IMR-90 (cell line): ENCODE measurements at regions not wholly inside any gene's neighbourhood (a gene's known extent, or its start where the extent isn't known, plus 50 kb on each side); places are given as distances from the start of the nearest gene placed in this dataset.

Experiments
- ATAC-seq: fragments of 200-7000 bp; cut with Tn5 transposase; 2 replicates; pipeline ENCODE4 v1.9.1; 2020; ENCODE audit warnings: low read depth, mild to moderate bottlenecking, moderate library complexity
- BruUV-seq: library from RNA; stranded (reverse); fragments of 400-500 nt; replicated peaks from 2 replicates; lab custom pipeline; 2021; lab: Mats Ljungman, UMichigan
- CTCF ChIA-PET: fragments of 300-600 bp; formaldehyde crosslinking; extraction: SDS; loops from one replicate; lab custom pipeline; 2021; ENCODE audit warnings: antibody characterized with exemption; lab: Yijun Ruan, JAX
- POLR2A ChIA-PET: fragments of 300-600 bp; sonication (Branson Sonifier 250); formaldehyde crosslinking; loops from one replicate; lab custom pipeline; 2022; ENCODE audit warnings: antibody characterized with exemption; ENCODE audit not compliant: unreplicated experiment; lab: Charles Lee
- DNase-seq: peaks from one replicate; pipeline ENCODE4 v3.0.0; 2013
- H2AFZ ChIP-seq: replicated peaks from 2 replicates; pipeline ENCODE3; 2013; ENCODE audit warnings: low read length, mild to moderate bottlenecking; ENCODE audit not compliant: poor library complexity
- H2AK5ac ChIP-seq: 2 replicates; pipeline ENCODE4 v1.6.1; 2013; ENCODE audit warnings: low read depth, low read length, inconsistent platforms
- H2AK9ac ChIP-seq: replicated peaks from 2 replicates; pipeline ENCODE3; 2013; ENCODE audit warnings: mild to moderate bottlenecking, low read depth, low read length, moderate library complexity; ENCODE audit not compliant: poor library complexity
- H2BK120ac ChIP-seq: 2 replicates; pipeline ENCODE4 v1.6.1; 2013; ENCODE audit warnings: low read depth, low read length, inconsistent platforms
- H2BK15ac ChIP-seq: 3 replicates; pipeline ENCODE4 v1.6.1; 2013; ENCODE audit warnings: low read depth, low read length, inconsistent platforms
- H2BK20ac ChIP-seq: 2 replicates; pipeline ENCODE4 v1.6.1; 2013; ENCODE audit warnings: low read depth, mild to moderate bottlenecking, inconsistent platforms, low read length, moderate library complexity
- H2BK5ac ChIP-seq: 2 replicates; pipeline ENCODE4 v1.6.1; 2013; ENCODE audit warnings: mild to moderate bottlenecking, low read depth, low read length, inconsistent platforms; ENCODE audit not compliant: poor library complexity, severe bottlenecking
- H3K14ac ChIP-seq: replicated peaks from 2 replicates; pipeline ENCODE4 v1.6.1; 2013; ENCODE audit warnings: low read depth, low read length, inconsistent platforms
- H3K18ac ChIP-seq: 2 replicates; pipeline ENCODE4 v1.6.1; 2013; ENCODE audit warnings: low read depth, low read length, control low read depth
- H3K23ac ChIP-seq: 2 replicates; pipeline ENCODE4 v1.6.1; 2013; ENCODE audit warnings: low read depth, low read length, inconsistent platforms
- H3K27ac ChIP-seq: 2 replicates; pipeline ENCODE4 v1.5.1; 2013; ENCODE audit warnings: mild to moderate bottlenecking, control low read depth, low read length; ENCODE audit not compliant: insufficient read depth
- H3K27me3 ChIP-seq: 2 replicates; pipeline ENCODE4 v1.6.1; 2013; ENCODE audit warnings: low read length; ENCODE audit not compliant: control insufficient read depth, insufficient read depth
- H3K36me3 ChIP-seq: 2 replicates; pipeline ENCODE4 v1.6.1; 2013; ENCODE audit warnings: low read length, mixed read lengths; ENCODE audit not compliant: control insufficient read depth, insufficient read depth
- H3K4ac ChIP-seq: 2 replicates; pipeline ENCODE4 v1.6.1; 2013; ENCODE audit warnings: low read depth, low read length, inconsistent platforms
- H3K4me1 ChIP-seq: 2 replicates; pipeline ENCODE4 v1.6.1; 2013; ENCODE audit warnings: low read length, mixed read lengths; ENCODE audit not compliant: control insufficient read depth, insufficient read depth
- H3K4me2 ChIP-seq: 2 replicates; pipeline ENCODE4 v1.6.1; 2013; ENCODE audit warnings: low read depth, mild to moderate bottlenecking, control low read depth, low read length, moderate library complexity
- H3K4me3 ChIP-seq: 2 replicates; pipeline ENCODE4 v1.5.1; 2013; ENCODE audit warnings: low read depth, mild to moderate bottlenecking, control low read depth, low read length, moderate library complexity; ENCODE audit not compliant: insufficient read depth
- H3K56ac ChIP-seq: 2 replicates; pipeline ENCODE4 v1.6.1; 2013; ENCODE audit warnings: low read length, inconsistent platforms; ENCODE audit not compliant: insufficient read depth; ENCODE audit errors: extremely low read depth
- H3K79me1 ChIP-seq, 2 experiments: 2 replicates each; pipeline ENCODE4 v1.6.1; 2013; ENCODE audit warnings: low read length in 2 of 2, inconsistent platforms in 1 of 2, low read depth in 1 of 2
- H3K9ac ChIP-seq: 2 replicates; pipeline ENCODE4 v1.6.1; 2013; ENCODE audit warnings: low read depth, low read length, control low read depth
- H3K9me1 ChIP-seq: 2 replicates; pipeline ENCODE4 v1.6.1; 2013; ENCODE audit warnings: low read length, inconsistent platforms; ENCODE audit not compliant: insufficient read depth
- H3K9me3 ChIP-seq: 2 replicates; pipeline ENCODE4 v1.6.1; 2013; ENCODE audit warnings: low read length; ENCODE audit not compliant: control insufficient read depth, insufficient read depth
- H4K20me1 ChIP-seq: 2 replicates; pipeline ENCODE4 v1.6.1; 2013; ENCODE audit warnings: low read length, inconsistent platforms; ENCODE audit not compliant: insufficient read depth
- H4K5ac ChIP-seq: 2 replicates; pipeline ENCODE4 v1.6.1; 2013; ENCODE audit warnings: mild to moderate bottlenecking, low read depth, low read length, control low read depth
- H4K8ac ChIP-seq, 2 experiments: 2 replicates each; pipeline ENCODE4 v1.6.1; 2013; ENCODE audit warnings: low read depth in 2 of 2, low read length in 2 of 2, control low read depth in 1 of 2, inconsistent platforms in 1 of 2
- H4K91ac ChIP-seq: 2 replicates; pipeline ENCODE4 v1.6.1; 2013; ENCODE audit warnings: low read depth, low read length, inconsistent platforms; ENCODE audit not compliant: insufficient read depth
- CEBPB ChIP-seq: IDR thresholded peaks from 2 replicates; pipeline ENCODE4 v1.6.1; 2012; ENCODE audit warnings: low read depth, low read length, improper control_type of control experiment
- FOS ChIP-seq: fragments of 150-350 bp; IDR thresholded peaks from 2 replicates; pipeline ENCODE4 v1.6.1; 2016; ENCODE audit warnings: low read depth, low read length
- WGBS, 2 experiments: methylation state at CpG; one replicate each; pipeline versions ENCODE4 v1.1.5 to v1.1.7; 2013; ENCODE audit warnings: missing lambda C conversion rate in 2 of 2; ENCODE audit not compliant: insufficient read length in 1 of 2; ENCODE audit errors: extremely low coverage in 2 of 2; 5-methylcytosine and 5-hydroxymethylcytosine counted together
- dilution Hi-C: fragments of 300-500 bp; cut with HindIII; formaldehyde crosslinking; loops from one replicate; pipeline ENCODE4 v1.14.3; 2018; ENCODE audit warnings: low sequenced_read_pairs; ENCODE audit not compliant: unreplicated experiment
- in situ Hi-C: fragments of 300-500 bp; cut with MboI; formaldehyde crosslinking; loops from 3 replicates; pipeline ENCODE4 v1.14.3; 2019; ENCODE audit warnings: low sequenced_read_pairs, inconsistent platforms, mixed read lengths
- intact Hi-C: fragments of 100-400 bp; cut with micrococcal nuclease; formaldehyde crosslinking; loops from 2 replicates; pipeline ENCODE4 v1.10.0; 2022

GRCh38 chr11:29211202-29211601 is 805.6 kb downstream of the KCNA4 start:
- Histone ChIP-seq H4K91ac (no peak overlapping the region), H3K56ac (no peak overlapping the region), H2AFZ (no peak overlapping the region), H4K5ac (no peak overlapping the region), H3K18ac (no peak overlapping the region), H2BK20ac (0 out of 2 replicates have a peak overlapping the region, but pooled peaks have one; percentile 67), H4K8ac (no peak overlapping the region), H3K36me3 (no peaks in the 10 kb centered on the region), H3K9me3 (no peaks in the 10 kb centered on the region), H3K4me2 (no peak overlapping the region), H2AK9ac (no peak overlapping the region), H3K14ac (no peak overlapping the region), H3K9ac (no peak overlapping the region), H3K4me1 (peaks cover 5% of the 10 kb centered on the region; the same call in 1 of the 2 replicates), H2BK120ac (no peak overlapping the region), H3K23ac (no peak overlapping the region), H3K27me3 (no peaks in the 10 kb centered on the region), H2BK5ac (no peak overlapping the region), H4K20me1 (no peaks in the 10 kb centered on the region), H3K27ac (no peak overlapping the region), H3K79me1 (no peaks in the 10 kb centered on the region), H2BK15ac (no peak overlapping the region), H3K4ac (no peak overlapping the region), H2AK5ac (no peak overlapping the region), H3K4me3 (no peak overlapping the region), H3K9me1 (no peaks in the 10 kb centered on the region)
- ATAC-seq = no peak
- CTCF ChIA-PET = no interaction called here
- TF ChIP-seq CEBPB (peak; percentile 19; the same call in 1 of the 2 replicates), FOS (no peak)
- POLR2A ChIA-PET = no interaction called here
- dilution Hi-C loops (no loop called here), intact Hi-C loops (no loop called here), in situ Hi-C loops (no loop called here)
- no TSS peak for BruUV-seq
- WGBS, 2 experiments = no CpG with 5 or more reads among the region's 3 CpGs
- DNase-seq = no peak
